GM19328 (cell line): ENCODE measurements at regions not wholly inside any gene's neighbourhood (a gene's known extent, or its start where the extent isn't known, plus 50 kb on each side); places are given as distances from the start of the nearest gene placed in this dataset.

Experiments
- ATAC-seq: cut with Tn5 transposase; IDR thresholded peaks from one replicate; pipeline ENCODE4 v1.9.1; 2021; ENCODE audit warnings: mild to moderate bottlenecking, moderate library complexity; ENCODE audit not compliant: unreplicated experiment

DNA sequence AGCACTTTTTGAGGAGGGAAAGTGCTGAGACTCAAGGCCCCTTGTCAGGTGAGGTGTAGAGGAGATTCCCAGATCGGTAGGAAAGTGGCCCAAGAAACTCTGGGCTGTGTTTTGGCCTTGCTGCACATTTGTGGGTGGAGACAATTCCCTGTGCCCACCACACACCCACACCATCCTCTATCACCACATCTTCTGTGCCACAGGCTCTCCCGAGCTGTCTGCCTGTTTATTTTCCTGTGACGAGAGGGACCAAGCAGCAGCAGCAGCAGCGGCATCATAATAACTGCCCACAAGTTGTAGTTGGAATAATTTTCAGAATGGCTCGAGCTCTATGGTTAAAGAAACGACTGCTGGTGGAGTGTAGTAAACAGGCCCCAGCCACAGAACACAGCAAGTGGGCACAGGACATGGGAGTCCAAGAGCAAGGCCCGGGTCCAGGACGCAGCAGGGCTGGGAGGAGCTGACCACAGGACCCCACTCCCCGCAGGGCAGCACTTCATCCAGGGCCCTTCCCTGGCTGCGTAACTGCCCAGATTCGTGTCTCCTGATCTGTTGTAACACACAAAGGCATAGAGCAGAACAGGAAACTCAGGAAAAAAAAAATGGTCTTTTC is 55.6 kb upstream of the BCL2L14 start:
- ATAC-seq = no peak

DNA sequence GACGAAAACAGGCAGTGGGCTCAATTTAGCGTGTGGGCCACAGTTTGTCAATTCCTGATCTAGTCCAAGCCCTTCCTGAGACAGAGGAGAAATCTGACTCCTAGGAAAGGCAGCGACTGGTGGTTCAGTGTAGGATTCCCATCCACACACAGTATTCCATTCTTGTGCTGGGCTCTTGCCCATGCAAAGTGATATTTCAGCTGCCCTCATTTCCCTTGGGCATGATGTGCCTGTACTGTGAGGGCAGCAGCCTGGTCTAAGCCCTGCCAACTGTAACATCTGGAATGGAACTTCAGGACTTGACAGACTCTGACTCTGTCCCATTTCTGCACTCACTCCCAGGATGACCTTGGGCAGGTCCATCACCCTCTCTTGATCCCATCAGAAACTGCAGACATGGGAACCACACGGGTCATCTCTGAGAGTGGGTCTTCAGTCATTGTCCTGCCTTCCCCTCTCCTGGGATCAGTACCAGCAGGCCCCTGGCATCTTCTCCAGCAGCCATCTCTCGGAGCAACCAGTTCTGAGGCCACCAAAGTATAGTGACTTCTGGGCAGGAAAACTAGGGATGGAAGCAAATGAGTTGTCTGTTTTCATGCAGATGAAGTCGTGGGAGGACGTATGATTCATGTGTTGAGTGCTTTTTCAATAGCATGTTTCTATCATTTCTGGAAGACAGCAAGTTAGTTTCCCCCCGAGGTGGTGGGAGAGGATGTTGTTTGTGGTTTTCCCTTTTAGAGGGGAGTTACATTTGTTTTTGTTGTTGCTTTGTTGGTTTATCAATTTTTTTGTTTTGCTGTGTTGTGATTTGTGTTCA is 54.2 kb upstream of the BCL2L14 start:
- no peak for ATAC-seq

DNA sequence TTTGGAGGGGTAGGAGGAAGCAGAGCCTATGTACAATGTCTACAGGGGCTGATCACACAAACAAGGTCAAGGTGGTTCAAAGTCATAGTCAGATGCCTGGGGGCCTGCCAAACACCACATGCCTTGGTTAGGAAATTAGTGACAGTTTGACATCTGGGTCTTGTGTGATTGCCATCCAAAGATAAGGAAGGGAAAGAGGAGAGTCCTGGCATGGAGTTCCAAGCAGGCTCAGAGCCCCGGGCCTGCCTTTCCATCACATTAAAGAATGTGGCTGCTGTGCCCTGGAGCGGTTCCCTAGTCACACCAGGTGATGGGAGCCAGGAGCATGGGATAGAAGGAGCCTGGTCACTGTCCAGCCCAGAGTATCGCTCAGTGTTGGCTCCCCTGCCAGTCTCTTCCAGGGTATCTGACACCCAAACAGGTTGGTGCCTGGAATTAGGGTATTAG is 53.6 kb upstream of the BCL2L14 start:
- ATAC-seq = no peak

DNA sequence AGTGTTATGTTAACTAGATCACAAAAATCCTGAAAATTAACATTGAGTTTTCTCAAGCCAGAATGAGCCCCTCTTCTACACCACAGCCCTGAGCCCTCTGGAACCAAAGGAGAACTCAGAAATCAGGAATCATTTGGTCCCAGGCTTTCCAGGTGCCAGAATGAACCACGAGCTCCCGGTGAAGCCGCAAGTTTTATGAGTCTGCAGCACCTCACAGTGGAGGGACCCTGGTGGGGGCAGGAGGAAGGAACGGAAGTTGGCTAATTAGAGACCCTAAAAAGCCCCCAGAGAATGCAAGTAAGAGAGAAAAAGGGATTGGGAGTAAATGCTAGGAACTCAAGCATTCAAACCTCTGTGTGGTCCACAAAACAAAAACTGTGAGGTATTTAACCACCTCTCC is 52.9 kb upstream of the BCL2L14 start:
- no peak for ATAC-seq

DNA sequence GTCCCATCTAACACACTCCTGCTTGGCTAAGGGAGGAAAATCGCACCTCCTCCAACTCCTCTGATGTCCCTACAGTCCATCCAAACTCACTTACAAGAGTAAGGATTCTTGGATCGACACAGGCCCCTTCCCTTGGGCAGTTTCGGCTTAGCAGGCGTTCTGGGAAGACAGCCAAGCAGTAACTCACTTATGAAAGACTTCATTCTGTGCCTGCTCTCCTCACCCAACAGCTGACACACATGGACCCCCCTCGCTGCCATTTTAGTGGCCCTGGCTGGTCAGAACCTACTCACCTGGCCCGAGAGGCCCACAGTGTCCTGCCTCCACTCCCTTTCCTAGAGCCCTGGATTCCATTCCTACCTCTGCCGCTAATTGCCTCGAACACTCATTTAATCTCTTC is 52.3 kb upstream of the BCL2L14 start:
- no peak for ATAC-seq

DNA sequence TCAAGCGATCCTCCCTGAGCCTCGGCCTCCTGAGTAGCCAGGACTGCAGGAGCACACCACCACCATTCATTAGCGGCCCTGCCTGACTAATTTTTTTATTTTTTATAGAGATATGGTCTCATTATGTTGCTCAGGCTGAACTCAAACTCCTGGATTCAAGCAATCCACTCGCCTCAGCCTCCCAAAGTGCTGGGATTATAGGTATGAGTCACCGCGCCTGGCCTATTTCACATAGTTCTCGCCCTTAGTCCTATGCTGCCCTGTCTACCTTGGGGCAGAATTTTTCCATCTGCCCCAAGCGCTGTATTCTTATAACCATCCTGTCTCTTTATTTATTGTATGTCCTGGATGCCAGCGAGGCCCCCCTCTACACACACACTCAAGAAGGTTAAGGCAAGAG is 50.9 kb upstream of the BCL2L14 start:
- no peak for ATAC-seq

DNA sequence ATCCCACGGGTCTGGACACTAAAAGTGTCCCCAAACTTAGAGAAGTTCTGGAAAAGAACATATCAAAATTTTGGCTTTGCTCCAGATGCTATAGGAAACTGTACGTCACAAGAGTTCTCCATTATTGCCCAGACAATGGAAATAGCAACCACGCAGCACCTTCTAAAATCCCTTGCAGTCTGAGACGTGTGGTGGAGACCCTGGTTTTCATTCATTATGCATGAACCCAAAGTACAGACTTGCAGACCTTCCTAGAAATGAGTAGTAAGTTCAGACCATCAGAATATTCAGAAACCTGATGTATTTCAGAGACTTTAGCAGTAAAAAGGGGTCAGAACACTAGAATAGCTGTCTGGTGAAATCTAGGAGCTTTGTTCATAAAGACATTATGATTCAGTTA is 50.0 kb upstream of the BCL2L14 start:
- ATAC-seq = no peak
